ENCODE measurements at regions not wholly inside any gene's neighbourhood (a gene's known extent, or its start where the extent isn't known, plus 50 kb on each side); places are given as distances from the start of the nearest gene placed in this dataset.
"Not testable (repeated sequence)": the region's sequence is repeated elsewhere in the genome, so short reads cannot be mapped to it uniquely, and the experiment has no call there.

- not testable (repeated sequence) for DNase-seq
These were observed 727.0 kb downstream of the TRIB2 start for GRCh38 chr2:13443554-13444261.

GRCh38 chr2:13462464-13462863 is 745.7 kb downstream of the TRIB2 start:
- DNase-seq, result no peak

GRCh38 chr2:13466076-13466475 is 749.3 kb downstream of the TRIB2 start:
- no peak for DNase-seq

GRCh38 chr2:13474538-13474937 is 757.8 kb downstream of the TRIB2 start:
- DNase-seq, result no peak

- DNase-seq, result no peak
These were observed 763.3 kb downstream of the TRIB2 start for GRCh38 chr2:13480057-13480456.

- no peak for DNase-seq
These were observed 764.5 kb downstream of the TRIB2 start for GRCh38 chr2:13481201-13481600.

GRCh38 chr2:13485256-13485655 is 768.5 kb downstream of the TRIB2 start:
- DNase-seq, result no peak

- no peak for DNase-seq
These were observed 772.2 kb downstream of the TRIB2 start for GRCh38 chr2:13488965-13489364.

GRCh38 chr2:13492262-13492661 is 775.5 kb downstream of the TRIB2 start:
- DNase-seq, result no peak

GRCh38 chr2:13495051-13495450 is 778.3 kb downstream of the TRIB2 start:
- no peak for DNase-seq

GRCh38 chr2:13504808-13505207 is 788.1 kb downstream of the TRIB2 start:
- DNase-seq, result no peak

- DNase-seq, result no peak
These were observed 791.9 kb downstream of the TRIB2 start for GRCh38 chr2:13508671-13509070.

- no peak for DNase-seq
These were observed 798.5 kb downstream of the TRIB2 start for GRCh38 chr2:13515254-13515653.

GRCh38 chr2:13522096-13522495 is 805.4 kb downstream of the TRIB2 start:
- DNase-seq, result no peak

- DNase-seq, result no peak
These were observed 806.4 kb downstream of the TRIB2 start for GRCh38 chr2:13522917-13523821.

GRCh38 chr2:13524492-13524891 is 807.8 kb downstream of the TRIB2 start:
- DNase-seq, result no peak

GRCh38 chr2:13531735-13532410 is 815.1 kb downstream of the TRIB2 start:
- DNase-seq, result not testable (repeated sequence)

- DNase-seq, result not testable (repeated sequence)
These were observed 816.2 kb downstream of the TRIB2 start for GRCh38 chr2:13532781-13533523.

GRCh38 chr2:13533524-13533922 is 816.8 kb downstream of the TRIB2 start:
- DNase-seq, result no peak

GRCh38 chr2:13536941-13537340 is 820.2 kb downstream of the TRIB2 start:
- no peak for DNase-seq

- DNase-seq, result no peak
These were observed 821.1 kb downstream of the TRIB2 start for GRCh38 chr2:13537771-13538349.

- no peak for DNase-seq
These were observed 822.6 kb downstream of the TRIB2 start for GRCh38 chr2:13539296-13539695.

Data from SW 1271 (cell line).